ENCODE measurements at regions not wholly inside any gene's neighbourhood (a gene's known extent, or its start where the extent isn't known, plus 50 kb on each side); places are given as distances from the start of the nearest gene placed in this dataset.
A peak's percentile ranks its signal among the peaks of the same experiment; 100 is the strongest.
"Not testable (repeated sequence)": the region's sequence is repeated elsewhere in the genome, so short reads cannot be mapped to it uniquely, and the experiment has no call there.

GRCh38 chr9:43089337-43089736, 905.9 kb downstream of the SPATA31A6 start:
- DNase-seq (ENCODE audit: low read depth) = not testable (repeated sequence)

GRCh38 chr9:43110376-43110775, 926.9 kb downstream of the SPATA31A6 start:
- not testable (repeated sequence) for DNase-seq (ENCODE audit: low read depth)

- not testable (repeated sequence) for DNase-seq (ENCODE audit: low read depth)
Observed at GRCh38 chr9:43112846-43113245, 929.4 kb downstream of the SPATA31A6 start.

DNA sequence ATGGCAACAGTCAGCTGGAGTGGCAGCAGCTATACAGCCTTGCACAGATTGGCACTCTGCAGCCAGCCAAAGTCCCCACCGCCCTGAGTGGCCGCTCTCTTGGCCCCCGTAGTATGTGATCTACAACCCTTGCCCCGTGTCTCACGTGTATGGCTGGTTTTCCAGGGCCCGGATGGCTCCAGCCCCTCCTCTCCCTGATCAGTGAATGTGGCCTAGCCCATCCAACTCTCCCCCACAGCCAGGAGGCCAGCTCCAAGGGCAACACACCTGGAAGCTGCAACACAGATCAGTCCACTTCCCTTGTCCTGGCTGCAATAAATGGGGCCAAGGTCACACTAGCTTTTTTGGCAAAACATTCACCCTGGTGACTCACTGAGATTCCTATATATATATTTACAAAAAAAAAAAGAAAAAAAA, 932.4 kb downstream of the SPATA31A6 start:
- DNase-seq (ENCODE audit: low read depth) = not testable (repeated sequence)

- DNase-seq (ENCODE audit: low read depth) = not testable (repeated sequence)
Observed at GRCh38 chr9:43118088-43118865, 934.8 kb downstream of the SPATA31A6 start.

DNA sequence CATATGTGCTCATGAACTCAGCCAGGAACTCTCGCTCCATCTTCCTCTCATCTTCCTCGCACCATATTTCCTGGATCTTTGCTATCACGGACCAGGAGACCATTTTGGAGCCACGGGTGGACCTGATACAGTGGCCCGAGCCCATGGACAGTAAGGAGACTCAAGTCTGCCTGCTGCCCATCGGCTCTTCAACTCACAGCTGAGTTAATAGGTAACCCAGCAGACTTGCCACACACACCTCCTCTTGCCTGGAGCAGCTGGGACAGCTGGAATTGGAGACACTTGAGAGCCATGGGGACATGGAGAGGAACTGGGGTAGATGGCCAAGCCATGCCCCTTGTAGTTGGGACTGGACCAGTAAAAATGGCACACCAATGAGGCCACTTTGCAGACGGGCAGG, 936.1 kb downstream of the SPATA31A6 start:
- not testable (repeated sequence) for DNase-seq (ENCODE audit: low read depth)

DNA sequence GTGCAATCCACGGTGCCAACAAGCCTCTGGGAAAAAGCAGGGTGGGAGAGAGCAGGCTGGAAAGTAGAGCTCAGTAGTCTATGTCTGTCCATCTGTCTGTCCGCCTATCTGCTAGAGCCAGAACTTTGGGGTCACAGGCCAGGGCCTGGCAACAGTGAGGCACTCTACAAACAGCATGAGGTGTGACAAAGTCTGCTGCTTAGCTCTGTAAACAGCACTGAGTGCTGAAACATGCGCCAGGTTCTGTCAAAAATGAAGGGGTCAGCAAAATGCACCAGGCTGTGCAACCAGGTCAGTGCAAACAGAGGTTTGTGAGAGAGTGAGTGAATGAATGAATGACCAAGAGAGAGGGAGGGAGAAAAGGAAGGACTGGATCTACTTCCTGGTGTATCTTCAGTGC, 936.5 kb downstream of the SPATA31A6 start:
- DNase-seq (ENCODE audit: low read depth) = not testable (repeated sequence)

- not testable (repeated sequence) for DNase-seq (ENCODE audit: low read depth)
Observed at GRCh38 chr9:43125894-43126293, 942.4 kb downstream of the SPATA31A6 start.

GRCh38 chr9:43127026-43127775, 943.7 kb downstream of the SPATA31A6 start:
- not testable (repeated sequence) for DNase-seq (ENCODE audit: low read depth)

- not testable (repeated sequence) for DNase-seq (ENCODE audit: low read depth)
Observed at GRCh38 chr9:43127949-43128348, 944.5 kb downstream of the SPATA31A6 start.

DNA sequence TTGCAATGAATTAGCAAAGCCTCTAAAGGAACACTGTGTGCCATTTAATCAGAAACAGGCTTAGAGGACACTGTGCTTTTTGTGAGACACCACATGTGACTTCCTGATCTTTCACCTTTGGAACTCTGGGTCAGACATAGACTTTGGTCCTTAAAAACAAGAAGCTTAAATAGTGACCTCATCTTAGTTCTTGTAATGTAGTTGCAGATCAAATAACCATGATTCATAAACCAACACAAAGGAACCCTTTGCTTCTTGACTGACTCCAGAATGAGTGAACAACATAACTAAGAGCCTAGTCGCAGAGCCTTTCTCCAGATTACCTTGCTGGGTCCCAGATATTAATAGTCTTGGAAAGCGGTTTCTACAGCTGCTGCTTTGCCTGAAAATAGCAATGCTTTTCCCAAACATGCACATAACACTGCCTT, 947.3 kb downstream of the SPATA31A6 start:
- peak; percentile 1 for DNase-seq (ENCODE audit: low read depth)

DNA sequence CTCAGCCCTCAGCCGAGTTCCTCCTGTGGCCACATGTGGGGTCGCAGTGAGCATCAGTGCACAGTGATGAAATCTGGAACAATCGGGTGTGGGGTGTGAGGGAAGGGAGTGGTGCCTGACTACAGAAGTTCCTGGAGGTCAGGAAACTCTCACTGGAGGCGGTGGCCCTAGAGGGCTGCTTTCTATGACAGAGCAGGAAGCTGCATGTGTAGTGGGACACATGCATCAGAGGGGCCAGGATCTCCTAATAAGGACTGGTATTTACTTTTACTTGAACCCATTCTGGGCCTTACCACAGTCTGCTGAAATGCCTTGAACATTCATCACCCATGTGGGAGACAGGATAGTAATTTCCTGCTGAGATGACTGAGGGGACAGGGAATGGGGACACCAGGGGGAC, 952.0 kb downstream of the SPATA31A6 start:
- DNase-seq (ENCODE audit: low read depth) = peak; percentile 36

DNA sequence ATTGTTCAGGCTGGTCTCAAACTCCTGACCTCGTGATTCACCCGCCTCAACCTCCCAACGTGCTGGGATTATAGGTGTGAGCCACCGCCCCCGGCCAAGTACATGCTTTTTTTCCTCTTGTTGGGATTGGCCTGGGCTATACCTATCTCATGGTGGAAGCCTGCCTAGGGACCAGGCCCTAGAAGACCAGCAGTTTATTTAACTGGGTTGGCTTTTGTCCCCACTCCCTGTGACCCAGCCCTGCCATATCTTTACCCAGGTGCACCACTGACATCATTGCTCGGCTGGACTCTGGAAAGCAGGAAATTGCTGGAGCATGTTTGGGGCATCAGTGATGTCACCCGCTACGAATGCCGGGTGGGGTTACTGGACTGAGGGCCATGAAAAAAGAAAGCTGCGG, 955.5 kb downstream of the SPATA31A6 start:
- not testable (repeated sequence) for DNase-seq (ENCODE audit: low read depth)

DNA sequence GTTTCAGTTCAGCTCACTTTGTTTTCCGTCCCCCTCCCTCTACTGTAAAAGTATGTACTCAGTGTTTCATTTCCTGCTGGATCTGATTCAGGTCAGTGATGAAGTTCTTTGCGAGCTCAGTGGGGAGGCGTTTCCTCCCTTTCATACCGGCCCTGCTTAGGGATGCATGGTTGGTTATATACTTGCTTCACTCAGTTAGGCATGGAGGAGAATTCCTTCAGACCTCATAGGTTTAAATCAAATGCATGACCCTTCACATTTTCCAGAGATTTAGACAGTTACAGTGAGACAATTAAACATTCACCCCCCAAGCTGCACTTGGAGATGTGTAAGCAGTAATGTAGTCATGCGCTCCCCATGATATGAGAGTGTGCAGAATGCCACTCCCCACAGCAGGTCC, 955.9 kb downstream of the SPATA31A6 start:
- not testable (repeated sequence) for DNase-seq (ENCODE audit: low read depth)

DNA sequence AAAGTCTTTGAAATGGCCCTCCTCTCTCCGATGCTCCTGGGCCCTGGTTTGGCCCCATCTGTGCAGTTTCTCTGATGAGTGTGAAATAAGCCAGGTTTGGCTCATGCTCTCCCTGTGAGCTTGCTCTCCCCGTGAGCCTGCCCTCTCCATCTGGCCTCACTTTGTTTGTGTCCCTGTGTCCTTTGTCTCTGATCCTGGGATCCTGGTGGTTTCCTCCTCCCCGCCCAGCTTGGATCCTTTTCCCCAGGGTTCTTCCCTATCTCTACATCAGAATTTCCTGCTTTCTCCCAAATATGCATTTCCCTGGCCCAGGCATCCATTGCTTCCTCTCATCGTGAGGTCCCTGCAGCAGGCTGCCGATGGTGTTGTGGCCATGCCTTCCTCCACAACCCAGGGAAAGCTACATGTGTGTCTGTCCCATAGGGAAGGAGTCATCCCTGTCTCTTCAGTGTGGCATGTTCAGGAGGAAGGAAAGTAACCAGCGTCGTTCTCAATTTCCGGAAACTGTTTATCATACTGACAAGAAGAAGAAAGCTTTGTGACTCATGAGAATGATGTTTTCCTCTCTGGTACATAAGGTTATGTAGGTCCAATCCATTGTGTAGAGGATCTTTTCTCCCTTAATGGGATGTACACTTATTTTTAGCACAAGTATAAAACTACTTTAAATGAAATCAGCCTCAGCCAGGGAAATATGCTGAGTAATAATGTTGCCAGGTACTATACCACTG, 956.6 kb downstream of the SPATA31A6 start:
- peak; percentile 16 for DNase-seq (ENCODE audit: low read depth)
